ENCODE measurements at regions not wholly inside any gene's neighbourhood (a gene's known extent, or its start where the extent isn't known, plus 50 kb on each side); places are given as distances from the start of the nearest gene placed in this dataset.

- H3K27ac ChIP-seq = no peak overlapping the region
- TF ChIP-seq CTCF (IDR thresholded peaks at IDR 0.05) = no peak
- no peak overlapping the region for H3K4me3 ChIP-seq
- no peaks in the 10 kb centered on the region for H3K27me3 ChIP-seq
- H3K9me3 ChIP-seq = no peaks in the 10 kb centered on the region
- no peak for DNase-seq
- intact Hi-C loops (cut with DNase I; ENCODE audit: low total_unique reads) = no loop called here
- H3K36me3 ChIP-seq = no peaks in the 10 kb centered on the region
- H3K4me1 ChIP-seq = no peaks in the 10 kb centered on the region
Measured at GRCh38 chr16:54719624-54720023, 211.0 kb upstream of the IRX5 start.

- no peaks in the 10 kb centered on the region for H3K36me3 ChIP-seq
- intact Hi-C loops (cut with DNase I; ENCODE audit: low total_unique reads) = no loop called here
- DNase-seq = no peak
- H3K9me3 ChIP-seq = no peaks in the 10 kb centered on the region
- no peaks in the 10 kb centered on the region for H3K4me1 ChIP-seq
- no peak overlapping the region for H3K27ac ChIP-seq
- TF ChIP-seq CTCF (IDR thresholded peaks at IDR 0.05) = no peak
- H3K27me3 ChIP-seq = no peaks in the 10 kb centered on the region
- no peak overlapping the region for H3K4me3 ChIP-seq
Measured at GRCh38 chr16:54718376-54718775, 212.3 kb upstream of the IRX5 start.

GRCh38 chr16:54715011-54715410, 215.7 kb upstream of the IRX5 start:
- intact Hi-C loops (cut with DNase I; ENCODE audit: low total_unique reads) = no loop called here
- DNase-seq = no peak
- no peak overlapping the region for H3K27ac ChIP-seq
- no peaks in the 10 kb centered on the region for H3K4me1 ChIP-seq
- H3K4me3 ChIP-seq = no peak overlapping the region
- H3K36me3 ChIP-seq = no peaks in the 10 kb centered on the region
- H3K27me3 ChIP-seq = no peaks in the 10 kb centered on the region
- no peak for TF ChIP-seq CTCF (IDR thresholded peaks at IDR 0.05)
- H3K9me3 ChIP-seq = no peaks in the 10 kb centered on the region

GRCh38 chr16:54712866-54713265, 217.8 kb upstream of the IRX5 start:
- no peaks in the 10 kb centered on the region for H3K4me1 ChIP-seq
- no peak for DNase-seq
- no peaks in the 10 kb centered on the region for H3K9me3 ChIP-seq
- H3K4me3 ChIP-seq = no peak overlapping the region
- no peaks in the 10 kb centered on the region for H3K27me3 ChIP-seq
- no peaks in the 10 kb centered on the region for H3K36me3 ChIP-seq
- H3K27ac ChIP-seq = no peak overlapping the region
- TF ChIP-seq CTCF (IDR thresholded peaks at IDR 0.05) = no peak
- intact Hi-C loops (cut with DNase I; ENCODE audit: low total_unique reads) = no loop called here

GRCh38 chr16:54707813-54708212, 222.9 kb upstream of the IRX5 start:
- H3K36me3 ChIP-seq = no peaks in the 10 kb centered on the region
- intact Hi-C loops (cut with DNase I; ENCODE audit: low total_unique reads) = no loop called here
- H3K4me3 ChIP-seq = no peak overlapping the region
- no peaks in the 10 kb centered on the region for H3K27me3 ChIP-seq
- H3K27ac ChIP-seq = no peak overlapping the region
- H3K4me1 ChIP-seq = no peaks in the 10 kb centered on the region
- DNase-seq = no peak
- TF ChIP-seq CTCF (IDR thresholded peaks at IDR 0.05) = no peak
- H3K9me3 ChIP-seq = no peaks in the 10 kb centered on the region

GRCh38 chr16:54706406-54706805, 224.3 kb upstream of the IRX5 start:
- no peak for TF ChIP-seq CTCF (IDR thresholded peaks at IDR 0.05)
- no peak overlapping the region for H3K4me3 ChIP-seq
- H3K27ac ChIP-seq = no peak overlapping the region
- H3K36me3 ChIP-seq = no peaks in the 10 kb centered on the region
- DNase-seq = no peak
- H3K27me3 ChIP-seq = no peaks in the 10 kb centered on the region
- intact Hi-C loops (cut with DNase I; ENCODE audit: low total_unique reads) = no loop called here
- no peaks in the 10 kb centered on the region for H3K4me1 ChIP-seq
- peaks cover 0 to 7% (median 0%) of the 10 kb centered on the region in 3 donors for H3K9me3 ChIP-seq
